ENCODE measurements at regions not wholly inside any gene's neighbourhood (a gene's known extent, or its start where the extent isn't known, plus 50 kb on each side); places are given as distances from the start of the nearest gene placed in this dataset.
"Not testable (repeated sequence)": the region's sequence is repeated elsewhere in the genome, so short reads cannot be mapped to it uniquely, and the experiment has no call there.

DNA sequence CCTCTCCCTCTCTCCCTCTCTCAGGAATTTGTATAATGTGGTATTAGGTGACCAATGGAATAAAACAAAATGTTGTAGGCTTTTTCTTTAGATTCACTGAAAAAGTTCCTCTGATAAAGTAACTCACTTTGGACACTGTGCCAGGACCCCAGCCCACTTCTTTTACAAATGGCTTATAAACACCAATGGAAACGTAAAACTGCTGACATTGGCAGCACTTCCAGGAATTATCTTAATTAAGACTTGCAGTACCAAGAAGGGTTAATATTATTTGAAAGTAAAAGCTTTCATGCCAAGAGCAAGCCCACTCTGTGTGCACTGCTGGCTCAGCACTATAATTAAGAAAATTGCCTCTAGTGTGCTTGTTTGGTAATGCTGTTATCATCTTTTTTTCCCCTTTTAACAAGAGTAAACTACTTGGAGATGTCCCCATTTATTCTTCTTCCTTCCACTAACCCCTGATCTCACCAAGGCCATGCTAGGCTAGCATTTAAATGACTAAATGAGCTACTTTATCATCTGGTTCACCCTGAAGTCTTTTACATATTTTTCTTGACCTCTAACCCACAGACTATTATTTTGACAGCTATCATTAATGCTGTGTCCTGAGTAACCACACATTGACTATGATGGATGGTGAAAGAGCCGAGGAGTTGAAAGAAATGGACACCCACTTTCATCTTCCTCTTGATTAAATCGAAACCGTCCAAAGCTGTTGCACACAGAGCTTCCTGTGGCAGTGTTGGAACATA is 232.2 kb upstream of the ETAA1 start:
- H3K4me3 ChIP-seq (ENCODE audit: low read depth, low read length) = no peak overlapping the region

DNA sequence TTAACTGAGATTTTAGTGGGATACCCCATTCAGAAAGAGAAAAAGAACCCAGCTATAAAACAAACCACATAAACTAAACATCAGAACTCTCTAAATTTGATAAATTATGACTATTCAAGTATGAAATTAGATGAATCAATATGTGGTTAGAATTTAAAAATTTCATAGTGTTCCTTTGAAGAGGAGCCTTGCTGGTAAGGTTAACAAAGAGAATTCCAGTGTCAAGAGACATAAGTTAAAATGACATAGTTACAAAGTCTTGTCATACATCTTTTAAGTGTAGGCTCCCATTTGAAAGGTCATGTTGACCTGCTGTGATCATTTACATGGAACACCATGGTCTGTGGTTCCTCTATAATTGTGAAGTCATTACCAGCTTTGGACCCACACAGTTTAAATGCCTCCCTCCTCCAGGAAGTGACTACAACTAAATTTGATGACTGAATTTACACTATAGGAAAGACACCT is 231.6 kb upstream of the ETAA1 start:
- no peak overlapping the region for H3K4me3 ChIP-seq (ENCODE audit: low read depth, low read length)

DNA sequence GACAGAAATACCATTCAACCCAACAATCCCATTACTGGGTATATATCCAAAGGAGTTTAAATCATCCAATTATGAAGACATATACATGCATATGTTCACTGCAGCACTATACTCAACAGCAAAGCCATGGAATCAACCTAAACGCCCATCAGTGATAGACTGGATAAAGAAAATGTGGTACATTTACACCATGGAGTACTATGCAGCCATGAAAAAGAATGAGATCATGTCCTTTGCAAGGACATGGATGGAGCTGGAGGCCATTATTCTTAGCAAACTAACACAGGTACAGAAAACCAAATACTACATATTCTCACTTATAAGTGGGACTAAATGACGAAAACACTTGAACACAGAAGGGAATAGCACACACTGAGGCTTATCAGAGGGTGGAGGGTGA is 230.6 kb upstream of the ETAA1 start:
- not testable (repeated sequence) for H3K4me3 ChIP-seq (ENCODE audit: low read depth, low read length)

DNA sequence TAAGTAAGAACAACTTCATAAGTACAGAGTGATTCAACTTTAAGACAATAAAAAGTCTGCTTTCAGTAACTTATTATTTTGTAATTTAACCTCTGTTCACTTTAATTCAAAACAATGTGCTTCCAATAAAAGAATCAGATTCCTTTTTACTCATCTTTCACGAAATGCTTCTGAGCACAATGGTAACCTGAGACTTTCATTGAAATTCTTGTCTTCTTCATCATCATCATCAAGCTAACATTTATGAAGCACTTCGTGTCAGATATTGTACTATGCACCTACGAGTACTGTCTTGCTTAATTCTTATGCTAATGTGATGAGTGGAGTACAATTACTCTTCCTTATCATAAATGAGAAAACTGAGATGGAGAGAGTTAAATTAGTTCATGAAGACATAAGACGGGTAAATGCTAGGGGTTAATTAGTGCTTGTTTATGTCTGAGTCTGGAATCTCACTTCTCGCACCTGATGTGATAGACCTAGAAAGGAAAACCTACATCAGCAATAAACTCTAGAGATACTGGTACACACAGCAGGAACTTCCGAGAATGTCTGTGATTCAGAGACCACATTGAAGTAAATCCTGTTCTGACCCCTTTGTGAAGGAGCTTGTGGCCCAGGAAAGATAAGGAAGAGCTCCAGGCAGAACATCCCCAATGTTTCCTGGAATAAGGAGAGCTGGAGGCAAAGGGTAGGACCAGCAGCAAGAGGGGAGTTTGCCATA is 227.6 kb upstream of the ETAA1 start:
- no peak overlapping the region for H3K4me3 ChIP-seq (ENCODE audit: low read depth, low read length)

DNA sequence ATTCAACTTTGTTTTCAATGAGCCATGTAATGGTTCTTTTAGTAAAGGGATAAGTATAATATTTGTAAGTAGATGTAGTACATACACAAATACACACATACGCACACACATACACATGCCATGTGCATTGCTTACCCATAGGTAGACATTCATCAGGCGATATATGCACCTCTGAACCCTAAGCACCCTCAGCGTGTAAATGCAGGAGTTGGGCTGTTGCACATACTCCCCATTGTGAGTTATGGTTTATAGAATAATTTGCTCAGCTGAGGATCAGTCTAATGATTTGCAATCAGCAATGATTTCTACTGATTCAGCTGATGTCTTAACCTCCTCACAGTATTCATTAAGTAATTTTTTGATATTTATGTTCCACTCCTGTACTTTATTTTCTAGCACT is 217.6 kb upstream of the ETAA1 start:
- H3K4me3 ChIP-seq (ENCODE audit: low read depth, low read length) = no peak overlapping the region

DNA sequence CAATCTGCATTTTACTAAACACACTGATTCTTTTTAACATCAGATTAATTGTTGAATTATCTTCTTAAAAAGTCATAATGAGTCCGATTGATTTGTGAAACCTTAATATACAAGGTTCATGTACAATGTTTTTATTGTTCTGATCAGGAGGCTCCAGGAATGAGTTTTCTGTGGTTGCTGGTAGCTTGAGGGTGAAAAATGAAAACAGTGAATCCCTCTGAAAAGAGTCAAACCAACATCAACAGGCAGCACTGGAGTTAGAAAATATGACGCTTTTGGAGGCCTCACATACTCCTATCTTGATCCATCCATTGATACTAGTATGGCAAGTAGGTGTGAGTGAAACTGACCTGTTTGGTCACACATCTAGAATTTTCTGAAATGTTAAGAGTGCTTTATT is 216.3 kb upstream of the ETAA1 start:
- no peak overlapping the region for H3K4me3 ChIP-seq (ENCODE audit: low read depth, low read length)

DNA sequence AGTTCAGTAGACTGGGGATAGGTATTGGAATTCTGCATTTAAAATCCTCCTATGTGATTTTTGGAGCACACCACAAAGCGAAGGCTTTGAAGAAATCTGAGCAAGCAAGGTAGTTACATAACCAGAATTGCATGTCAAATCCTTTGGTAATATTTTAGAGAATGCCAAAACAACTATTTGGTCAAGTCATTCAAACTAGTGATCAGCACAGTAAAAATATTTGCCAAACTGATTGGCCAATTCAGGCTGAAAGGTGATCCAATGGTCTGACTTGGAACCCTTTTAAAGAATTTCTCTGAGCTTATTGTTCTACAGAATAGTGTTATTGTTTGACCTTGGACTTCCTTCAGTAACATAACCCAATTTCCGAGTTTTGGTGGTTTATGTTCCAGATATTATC is 214.2 kb upstream of the ETAA1 start:
- no peak overlapping the region for H3K4me3 ChIP-seq (ENCODE audit: low read depth, low read length)

DNA sequence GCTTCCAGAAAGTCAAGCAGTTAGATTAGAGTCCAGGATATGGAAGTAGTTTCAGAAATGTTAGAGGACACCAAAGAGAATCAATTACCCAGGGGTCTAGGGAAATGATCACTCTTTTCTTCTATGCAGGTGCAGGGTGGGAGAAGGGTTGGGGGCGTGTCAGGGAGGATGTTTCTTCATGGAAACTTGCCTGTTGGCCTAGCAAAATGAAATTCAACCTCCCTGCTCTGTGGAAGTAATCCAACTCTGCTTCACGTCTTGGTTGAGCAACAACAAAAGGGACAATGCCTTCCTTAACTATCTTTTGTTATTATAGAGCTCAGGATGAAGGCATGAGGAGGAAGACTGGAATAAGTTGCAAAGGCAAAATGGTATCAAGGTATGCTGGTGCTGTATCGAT is 210.8 kb upstream of the ETAA1 start:
- no peak overlapping the region for H3K4me3 ChIP-seq (ENCODE audit: low read depth, low read length)

DNA sequence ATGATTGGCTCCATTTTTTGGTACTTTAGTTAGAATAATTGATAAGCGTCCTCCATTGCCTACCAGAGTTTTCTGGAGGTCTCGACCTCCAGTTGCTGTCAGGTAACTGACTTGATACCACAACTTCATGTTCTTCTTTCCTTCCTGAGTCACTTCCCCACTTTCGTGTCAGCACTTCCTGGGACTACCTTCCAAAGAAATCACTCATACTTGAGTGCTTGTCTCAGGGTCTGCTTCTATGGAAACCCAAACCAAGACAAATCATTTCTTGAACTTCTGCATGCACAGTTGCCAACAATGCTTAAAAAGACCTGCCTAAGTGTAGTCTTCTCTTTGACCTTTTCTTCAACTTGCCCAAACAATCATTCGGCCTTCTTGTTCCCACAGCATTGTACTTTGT is 210.3 kb upstream of the ETAA1 start:
- H3K4me3 ChIP-seq (ENCODE audit: low read depth, low read length) = no peak overlapping the region

DNA sequence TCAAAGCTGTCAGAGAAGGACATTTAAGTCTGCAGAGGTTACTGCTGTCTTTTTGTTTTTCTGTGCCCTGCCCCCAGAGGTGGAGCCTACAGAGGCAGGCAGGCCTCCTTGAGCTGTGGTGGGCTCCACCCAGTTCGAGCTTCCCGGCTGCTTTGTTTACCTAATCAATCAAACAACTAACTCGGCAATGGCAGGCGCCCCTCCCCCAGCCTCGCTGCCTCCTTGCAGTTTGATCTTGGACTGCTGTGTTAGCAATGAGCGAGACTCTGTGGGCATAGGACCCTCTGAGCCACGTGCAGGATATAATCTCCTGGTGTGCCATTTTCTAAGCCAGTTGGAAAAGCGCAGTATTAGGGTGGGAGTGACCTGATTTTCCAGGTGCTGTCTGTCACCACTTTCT is 201.8 kb upstream of the ETAA1 start:
- H3K4me3 ChIP-seq (ENCODE audit: low read depth, low read length) = not testable (repeated sequence)

DNA sequence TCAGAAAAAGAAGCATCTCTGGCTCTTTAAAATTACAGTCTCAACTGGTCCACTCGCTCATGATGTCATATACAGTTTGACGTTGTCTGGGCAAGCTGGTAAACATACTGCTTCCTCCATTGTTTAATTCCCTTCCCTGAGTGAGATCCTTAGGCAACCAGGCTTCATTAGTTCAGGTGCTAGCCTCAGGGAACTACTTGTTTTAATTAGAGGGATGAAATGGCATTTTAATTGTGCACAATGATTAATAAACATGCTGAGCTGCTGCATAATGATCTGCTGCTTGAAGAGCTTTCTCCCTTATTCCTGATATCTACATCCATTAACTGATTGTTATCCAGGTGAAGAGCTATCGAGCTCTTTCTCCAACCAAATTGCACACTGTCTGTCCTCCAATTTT is 195.6 kb upstream of the ETAA1 start:
- no peak overlapping the region for H3K4me3 ChIP-seq (ENCODE audit: low read depth, low read length)

DNA sequence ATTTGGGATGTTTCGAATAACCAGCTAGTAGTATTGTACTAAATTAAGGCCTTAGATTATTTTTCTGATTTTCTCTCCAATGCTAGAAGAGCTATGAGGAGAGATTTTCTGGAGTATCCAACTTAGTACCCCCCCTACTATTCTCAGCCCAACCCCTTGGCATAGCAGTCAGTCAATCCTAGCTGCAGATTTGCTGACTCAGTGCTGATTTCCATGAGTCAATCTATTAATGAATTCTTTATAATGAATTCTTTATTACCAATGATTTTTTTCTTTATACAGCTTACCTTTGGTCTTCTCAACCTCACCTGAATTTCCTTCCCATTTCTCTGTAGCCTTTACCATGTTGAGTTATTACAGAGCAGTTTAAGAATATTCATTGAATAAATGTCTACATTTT is 192.8 kb upstream of the ETAA1 start:
- H3K4me3 ChIP-seq (ENCODE audit: low read depth, low read length) = no peak overlapping the region

DNA sequence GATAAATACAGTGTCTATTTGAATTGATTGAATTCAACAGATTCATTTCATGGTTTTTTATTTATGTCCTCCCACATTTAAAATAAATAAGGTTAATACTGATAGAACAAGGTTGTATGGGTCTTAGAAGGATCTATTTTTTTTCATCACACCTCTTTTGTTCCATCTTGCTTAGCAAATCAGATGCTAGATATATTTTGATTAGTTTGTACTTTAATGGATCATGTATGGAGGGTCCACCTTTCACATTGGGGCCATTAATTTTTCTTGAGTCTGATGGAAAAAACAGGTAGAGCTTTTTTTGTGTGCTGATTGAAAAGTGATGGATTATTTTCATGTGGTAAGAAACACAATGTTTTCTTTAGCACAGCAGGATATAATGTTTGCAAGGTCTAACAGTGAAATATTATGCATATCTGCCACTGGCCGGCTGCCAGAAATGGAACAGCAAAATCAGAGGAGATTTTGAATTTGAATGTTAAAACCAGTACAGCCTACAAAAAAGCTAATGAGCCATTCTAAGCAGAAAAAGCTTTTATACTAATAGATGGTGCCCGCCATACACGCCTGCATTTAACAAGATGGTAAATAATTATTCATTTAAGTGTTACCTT is 188.1 kb upstream of the ETAA1 start:
- no peak overlapping the region for H3K4me3 ChIP-seq (ENCODE audit: low read depth, low read length)

DNA sequence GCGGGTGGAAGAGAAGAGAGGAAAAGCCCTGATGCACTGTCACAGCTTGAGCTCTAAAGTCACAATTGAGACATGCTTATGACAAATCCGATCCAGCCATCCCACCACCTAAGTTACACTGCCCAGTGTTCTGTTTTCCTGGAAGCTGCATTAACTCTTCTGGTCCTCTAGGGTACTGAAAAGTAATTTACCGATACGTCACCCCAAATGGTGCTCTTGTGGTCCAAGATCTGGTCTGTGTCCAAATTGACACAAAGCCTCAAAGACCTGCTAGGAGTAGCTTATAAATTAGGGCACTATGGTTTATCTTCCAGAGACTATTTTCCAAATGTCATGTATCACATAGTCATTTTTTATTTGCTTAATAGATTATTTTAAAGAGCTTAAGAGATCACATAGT is 186.7 kb upstream of the ETAA1 start:
- no peak overlapping the region for H3K4me3 ChIP-seq (ENCODE audit: low read depth, low read length)

DNA sequence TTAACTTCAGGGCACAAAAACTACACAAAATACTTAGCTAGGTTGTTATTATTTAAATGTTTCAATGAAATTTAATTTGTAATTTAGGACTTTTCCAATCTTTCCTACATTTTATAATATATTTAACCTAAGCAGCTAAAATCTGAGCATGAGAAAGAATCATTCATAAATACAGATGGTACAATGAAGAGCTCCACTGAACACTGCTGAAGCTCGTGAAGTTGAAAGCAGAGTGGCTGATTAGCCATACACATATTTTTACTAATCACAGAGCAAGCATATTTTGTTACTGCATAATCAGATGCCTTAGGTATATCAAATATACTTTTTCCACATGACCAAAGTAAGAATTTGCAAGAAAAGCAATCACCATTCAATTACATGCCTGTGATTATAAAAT is 184.9 kb upstream of the ETAA1 start:
- no peak overlapping the region for H3K4me3 ChIP-seq (ENCODE audit: low read depth, low read length)

DNA sequence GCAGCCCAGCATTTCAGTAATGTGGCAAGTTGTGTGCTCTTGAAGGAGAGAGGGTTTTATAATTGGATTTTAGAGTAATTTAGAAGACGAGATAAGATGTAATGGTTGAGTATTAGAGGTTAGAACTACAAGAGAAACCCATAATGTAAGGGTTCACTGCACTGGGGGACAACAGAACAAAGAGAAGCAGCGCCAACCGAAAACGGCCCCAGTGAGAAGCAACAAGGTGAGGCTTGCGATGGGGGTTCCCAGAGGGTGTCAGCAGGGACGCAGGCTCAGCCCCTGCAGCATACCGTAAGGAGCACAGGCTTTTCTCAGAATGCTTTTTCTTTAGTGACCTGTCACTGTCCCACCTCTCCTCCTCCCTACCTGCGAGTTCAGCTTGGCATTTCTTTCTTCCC is 183.9 kb upstream of the ETAA1 start:
- no peak overlapping the region for H3K4me3 ChIP-seq (ENCODE audit: low read depth, low read length)

DNA sequence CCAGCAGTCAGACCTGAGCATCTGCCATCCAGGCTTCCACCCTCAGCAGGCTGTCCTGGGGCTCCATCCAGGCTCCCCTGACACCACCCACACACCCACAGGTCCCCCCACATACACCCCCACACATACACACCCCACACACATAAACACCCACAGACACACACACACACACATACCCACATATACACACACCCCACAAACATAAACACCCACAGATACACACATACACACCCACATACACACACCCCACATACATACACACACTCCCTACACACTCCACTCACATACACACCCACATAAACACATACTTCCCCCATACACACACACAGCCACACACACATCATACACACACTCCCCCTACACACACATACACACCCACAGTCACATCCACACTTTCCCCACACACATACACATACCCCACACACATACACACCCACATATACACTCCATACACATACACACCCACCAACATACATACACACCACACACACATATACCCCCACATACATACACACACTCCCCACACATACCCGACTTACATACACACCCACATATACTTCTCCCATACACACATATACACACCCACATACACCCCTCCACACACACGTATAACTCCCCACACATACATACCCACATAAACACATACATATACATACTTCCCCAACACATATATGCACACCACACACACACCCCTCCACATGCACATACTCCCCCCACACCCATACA is 183.3 kb upstream of the ETAA1 start:
- H3K4me3 ChIP-seq (ENCODE audit: low read depth, low read length) = no peak overlapping the region

DNA sequence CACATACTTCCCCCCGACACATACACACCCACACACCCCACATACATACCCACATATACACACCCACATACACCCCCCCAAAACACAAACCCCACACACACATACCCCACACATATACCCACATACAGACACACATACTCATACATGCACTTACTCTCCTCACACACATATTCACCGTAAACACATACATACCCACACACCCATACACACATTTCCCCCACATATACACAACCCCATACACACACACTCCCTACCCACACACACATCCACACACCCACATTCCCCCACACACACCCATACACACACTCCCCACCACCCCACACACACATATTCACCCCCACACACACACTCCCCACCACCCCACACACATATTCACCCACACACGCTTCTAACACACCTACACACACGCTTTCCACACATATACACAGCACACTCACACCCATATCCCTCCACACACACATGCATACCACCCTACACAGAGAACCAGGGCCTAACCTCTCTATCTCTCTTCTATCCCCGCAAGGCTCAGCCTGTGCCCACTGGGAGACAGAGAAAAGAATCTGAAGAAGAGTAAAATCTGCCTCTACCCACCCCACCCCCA is 182.4 kb upstream of the ETAA1 start:
- no peak overlapping the region for H3K4me3 ChIP-seq (ENCODE audit: low read depth, low read length)

DNA sequence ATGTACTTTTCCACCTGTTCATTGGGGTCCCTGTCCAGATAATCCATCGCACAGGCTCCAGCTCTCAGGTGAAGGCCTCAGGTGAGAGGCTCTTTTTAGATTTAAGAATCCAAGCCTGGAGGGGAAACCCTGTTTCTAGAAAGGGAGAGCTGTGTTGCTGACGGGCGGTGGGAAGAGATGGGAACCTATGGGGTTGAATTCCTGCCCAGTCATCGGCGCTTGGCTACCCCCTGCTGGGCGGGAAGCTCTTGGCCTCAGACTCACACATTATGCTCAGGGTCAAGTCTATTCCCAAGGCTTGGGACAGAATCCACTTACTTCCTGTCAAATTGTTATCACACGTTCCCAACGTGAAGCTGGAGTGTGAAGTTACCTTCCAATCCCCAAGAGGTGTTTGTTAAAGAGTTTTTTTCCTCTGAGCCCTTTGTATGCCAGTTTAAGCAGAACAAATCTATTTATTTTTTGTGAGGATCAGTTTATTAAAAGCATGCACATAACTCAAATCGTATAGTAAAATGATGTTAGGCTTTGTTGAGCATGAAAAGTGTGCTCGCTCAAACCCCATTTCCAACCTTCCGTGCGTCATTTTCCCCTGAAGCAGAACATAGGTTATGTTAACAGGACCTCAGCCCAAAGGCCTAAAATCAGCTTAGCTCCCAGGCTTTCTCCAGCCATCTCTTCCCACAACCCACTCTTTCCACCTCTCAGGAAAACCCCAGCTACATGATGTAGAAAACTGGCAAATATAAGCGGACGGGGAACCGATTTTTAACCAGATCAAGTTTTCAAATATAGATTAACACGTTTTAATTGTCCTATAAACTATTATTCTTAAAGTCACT is 181.7 kb upstream of the ETAA1 start:
- no peak overlapping the region for H3K4me3 ChIP-seq (ENCODE audit: low read depth, low read length)

DNA sequence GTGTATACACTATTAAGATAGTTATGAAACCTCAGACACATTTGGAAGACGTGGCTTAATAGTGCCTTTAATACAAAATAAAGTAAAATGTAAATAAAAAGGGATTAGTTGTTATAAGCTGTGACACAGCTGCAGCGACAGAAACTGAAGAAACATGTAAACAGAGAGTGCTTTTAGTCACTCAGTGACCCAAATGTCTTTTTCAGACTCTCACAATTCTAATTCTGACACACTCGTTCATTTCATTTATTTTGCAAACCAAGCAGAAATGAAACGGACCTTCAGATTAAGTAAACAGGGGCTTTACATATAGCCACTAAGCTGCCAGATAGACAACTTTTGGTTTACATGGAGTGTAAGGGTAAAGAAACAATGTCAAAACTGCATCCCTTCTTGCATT is 181.0 kb upstream of the ETAA1 start:
- no peak overlapping the region for H3K4me3 ChIP-seq (ENCODE audit: low read depth, low read length)
